HFF-Myc (cell line): ENCODE measurements at regions not wholly inside any gene's neighbourhood (a gene's known extent, or its start where the extent isn't known, plus 50 kb on each side); places are given as distances from the start of the nearest gene placed in this dataset.

Experiments
- DNase-seq: peaks from one replicate; pipeline ENCODE4 v3.0.0-alpha.2; 2011; ENCODE audit warnings: low read depth; ENCODE audit errors: extremely low read depth
- H3K4me3 ChIP-seq: replicated peaks from 2 replicates; pipeline ENCODE4 v1.5.1; 2011; ENCODE audit warnings: low read depth, mild to moderate bottlenecking, control low read depth, low read length
- TF ChIP-seq, protein P1 (sequence below): IDR thresholded peaks from 2 replicates; pipeline ENCODE4 v1.5.1; 2012; ENCODE audit warnings: mild to moderate bottlenecking, low read depth, low read length, control low read depth; ENCODE audit errors: missing control alignments

DNA sequence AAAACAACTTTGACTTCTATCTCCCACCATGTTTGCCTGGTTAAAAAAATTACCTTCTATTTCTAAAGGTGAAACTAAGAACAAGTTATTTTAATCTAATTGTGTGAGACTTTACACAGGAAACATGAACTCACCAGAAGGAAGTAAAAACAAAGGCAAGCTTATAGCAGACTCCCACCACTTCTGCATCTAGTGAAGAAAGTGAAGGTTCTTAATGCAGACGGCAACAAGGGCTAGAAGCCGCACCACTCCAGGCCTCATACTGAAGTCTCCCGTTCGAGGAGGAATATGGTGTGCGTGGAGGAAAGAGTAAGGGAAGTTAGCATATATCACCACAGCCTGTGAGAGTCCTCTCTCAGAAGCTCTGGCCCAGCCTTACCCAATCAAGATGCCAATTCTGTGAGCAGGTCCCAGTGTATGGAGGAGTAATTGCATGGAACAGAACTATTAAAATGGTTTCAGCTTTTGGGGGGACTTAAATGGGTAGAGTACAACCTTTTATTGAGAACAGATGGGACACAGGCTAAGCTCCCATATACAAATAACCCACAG is 958.7 kb downstream of the BCL11A start:
- TF ChIP-seq, protein P1, sequence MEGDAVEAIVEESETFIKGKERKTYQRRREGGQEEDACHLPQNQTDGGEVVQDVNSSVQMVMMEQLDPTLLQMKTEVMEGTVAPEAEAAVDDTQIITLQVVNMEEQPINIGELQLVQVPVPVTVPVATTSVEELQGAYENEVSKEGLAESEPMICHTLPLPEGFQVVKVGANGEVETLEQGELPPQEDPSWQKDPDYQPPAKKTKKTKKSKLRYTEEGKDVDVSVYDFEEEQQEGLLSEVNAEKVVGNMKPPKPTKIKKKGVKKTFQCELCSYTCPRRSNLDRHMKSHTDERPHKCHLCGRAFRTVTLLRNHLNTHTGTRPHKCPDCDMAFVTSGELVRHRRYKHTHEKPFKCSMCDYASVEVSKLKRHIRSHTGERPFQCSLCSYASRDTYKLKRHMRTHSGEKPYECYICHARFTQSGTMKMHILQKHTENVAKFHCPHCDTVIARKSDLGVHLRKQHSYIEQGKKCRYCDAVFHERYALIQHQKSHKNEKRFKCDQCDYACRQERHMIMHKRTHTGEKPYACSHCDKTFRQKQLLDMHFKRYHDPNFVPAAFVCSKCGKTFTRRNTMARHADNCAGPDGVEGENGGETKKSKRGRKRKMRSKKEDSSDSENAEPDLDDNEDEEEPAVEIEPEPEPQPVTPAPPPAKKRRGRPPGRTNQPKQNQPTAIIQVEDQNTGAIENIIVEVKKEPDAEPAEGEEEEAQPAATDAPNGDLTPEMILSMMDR, result no peak
- no peak for DNase-seq

DNA sequence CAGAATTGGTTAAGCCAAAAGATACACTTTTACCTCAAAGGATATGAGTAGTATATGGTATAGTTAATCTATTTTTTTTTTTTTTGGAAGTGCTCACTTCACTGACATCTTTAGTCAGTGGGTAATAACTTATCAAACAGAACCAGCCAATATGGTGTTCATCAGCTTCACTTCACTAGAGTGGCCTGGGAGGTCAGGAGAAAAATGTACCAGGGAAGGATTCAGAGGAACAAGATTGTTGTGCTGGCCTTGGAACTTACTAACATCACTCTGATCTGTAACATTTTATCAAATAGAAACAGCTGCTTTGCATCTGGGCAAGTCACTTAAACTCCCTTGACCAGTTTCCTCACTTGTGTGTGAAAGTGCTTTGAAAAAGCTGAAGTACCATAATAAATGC is 962.7 kb downstream of the BCL11A start:
- DNase-seq, result no peak
- TF ChIP-seq, protein P1, result no peak
- H3K4me3 ChIP-seq, result no peak overlapping the region

More for the DNA sequence above, 958.7 kb downstream of the BCL11A start:
- H3K4me3 ChIP-seq, result no peak overlapping the region

DNA sequence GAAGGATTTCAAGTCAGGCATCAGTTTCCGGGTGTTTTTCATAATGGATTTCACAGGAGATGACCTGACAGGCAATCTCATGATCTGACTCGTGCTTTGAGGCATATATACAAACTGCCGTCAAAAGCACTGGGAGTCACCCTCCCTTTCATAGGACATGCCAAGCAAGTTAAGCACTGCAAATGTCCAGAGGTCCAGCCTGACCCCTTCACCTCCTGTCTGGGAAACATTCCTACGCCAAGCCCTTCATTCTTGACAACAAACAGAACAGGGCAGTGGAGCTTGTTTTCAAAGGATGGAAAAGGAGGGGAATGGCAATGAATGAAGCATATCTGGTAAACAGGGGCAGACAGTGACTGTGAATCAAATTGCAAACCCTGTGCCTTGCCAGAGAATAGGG is 963.6 kb downstream of the BCL11A start:
- TF ChIP-seq, protein P1, result no peak
- H3K4me3 ChIP-seq, result no peak overlapping the region
- DNase-seq, result no peak

DNA sequence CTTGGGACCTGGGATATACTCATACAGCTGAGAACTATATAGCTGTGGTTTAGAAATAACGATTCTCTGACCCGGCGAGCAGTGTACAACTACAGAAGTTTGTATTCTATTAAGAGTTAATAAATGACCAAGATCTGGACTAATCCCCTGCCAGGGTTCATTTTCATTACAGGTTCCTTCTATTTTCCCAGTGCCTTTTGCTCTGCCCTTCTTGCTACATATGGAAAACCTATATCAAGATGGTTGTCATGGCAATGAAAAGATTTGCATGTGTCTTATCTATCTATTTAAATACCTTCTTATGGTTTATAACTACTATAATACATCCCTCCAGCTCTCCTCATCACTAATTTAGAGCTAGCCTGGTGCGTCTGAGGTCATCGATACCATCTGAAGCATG is 965.2 kb downstream of the BCL11A start:
- H3K4me3 ChIP-seq, result no peak overlapping the region
- TF ChIP-seq, protein P1, result no peak
- no peak for DNase-seq

DNA sequence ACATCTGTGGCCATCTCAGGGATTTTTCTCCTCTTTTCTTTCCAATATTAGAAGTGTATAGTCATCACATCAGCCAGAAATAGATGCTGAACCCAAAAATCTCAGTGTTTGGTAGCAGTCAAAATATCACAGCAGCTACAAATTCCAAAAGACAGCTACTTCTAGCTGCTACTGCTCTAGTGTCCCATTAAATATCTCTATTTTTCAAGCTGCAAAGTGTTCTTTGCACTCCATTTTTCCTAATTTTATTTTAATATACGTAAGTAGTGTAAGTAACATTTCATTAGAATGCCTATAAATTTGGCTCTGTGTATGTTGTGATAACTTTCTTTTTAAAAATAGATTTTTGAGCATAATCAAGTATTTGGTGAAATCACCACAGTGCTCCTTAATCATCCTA is 967.3 kb downstream of the BCL11A start:
- TF ChIP-seq, protein P1, result no peak
- DNase-seq, result no peak
- no peak overlapping the region for H3K4me3 ChIP-seq

DNA sequence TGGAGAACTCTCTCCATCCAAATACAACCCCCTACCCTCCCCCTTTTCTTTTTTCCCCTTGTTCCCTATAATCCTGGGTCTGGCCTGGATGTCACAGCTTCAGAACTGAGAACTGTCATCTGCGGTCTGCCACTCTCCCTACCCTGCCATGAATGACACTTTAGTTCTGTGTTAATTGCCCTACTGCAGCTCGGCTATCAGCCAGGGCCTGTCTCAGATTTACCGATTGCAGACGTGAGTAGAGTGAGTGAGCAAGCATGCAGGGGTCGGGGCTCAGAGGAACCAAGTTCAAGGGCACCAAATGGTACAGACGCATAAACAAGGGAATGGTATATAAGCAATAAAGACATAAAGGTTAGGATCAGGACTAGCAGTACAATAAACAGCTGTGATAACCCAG is 967.8 kb downstream of the BCL11A start:
- H3K4me3 ChIP-seq, result no peak overlapping the region
- TF ChIP-seq, protein P1, result no peak
- DNase-seq, result no peak

DNA sequence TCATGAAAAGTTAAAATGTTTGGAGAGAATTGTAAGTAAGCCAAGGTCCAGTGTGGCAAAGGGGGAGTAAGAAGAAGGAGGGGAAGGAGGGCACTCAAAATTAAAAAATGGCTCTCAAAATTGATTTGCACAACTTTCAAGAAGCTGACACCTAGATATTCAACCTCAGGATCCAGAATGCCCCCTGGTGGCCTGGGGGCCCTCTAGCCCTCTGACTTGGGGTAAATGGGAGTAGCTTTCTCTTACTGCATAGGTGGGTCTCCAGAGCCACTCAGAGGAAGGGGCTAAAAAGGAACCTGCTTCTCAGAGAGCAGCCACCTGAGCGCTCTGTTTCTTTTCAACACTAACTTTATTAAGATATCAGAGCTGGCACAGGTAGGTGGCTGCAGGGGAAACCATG is 968.5 kb downstream of the BCL11A start:
- H3K4me3 ChIP-seq, result no peak overlapping the region
- TF ChIP-seq, protein P1, result peak; percentile 14
- DNase-seq, result no peak
